NCI-H128 (cell line): ENCODE measurements at regions not wholly inside any gene's neighbourhood (a gene's known extent, or its start where the extent isn't known, plus 50 kb on each side); places are given as distances from the start of the nearest gene placed in this dataset.
"Not testable (repeated sequence)": the region's sequence is repeated elsewhere in the genome, so short reads cannot be mapped to it uniquely, and the experiment has no call there.

ENCODE experiments used
- DNase-seq: peaks from one replicate; lab custom pipeline; 2025; ENCODE audit not compliant: unreplicated experiment; lab: John Stamatoyannopoulos, UW

DNA sequence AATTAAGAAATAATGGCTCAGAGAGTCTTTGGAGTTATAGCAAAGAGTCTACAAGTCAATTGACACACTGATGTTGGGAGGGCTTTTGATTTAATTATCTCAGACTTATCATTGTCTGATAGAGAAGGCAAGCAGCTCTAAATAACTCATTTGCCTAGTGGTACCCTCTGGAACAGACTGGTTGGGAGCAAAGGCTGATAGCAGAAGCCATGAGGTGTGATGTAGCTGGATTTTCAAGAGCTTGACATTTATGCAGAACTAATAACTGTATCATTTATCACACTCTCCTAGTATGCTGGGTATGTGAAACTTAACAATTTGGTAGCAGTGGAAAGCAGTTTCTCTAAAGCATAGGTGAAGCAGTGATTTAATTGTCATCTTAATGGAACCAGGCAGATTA lies 380.6 kb downstream of the TENT5A start:
- no peak for DNase-seq

DNA sequence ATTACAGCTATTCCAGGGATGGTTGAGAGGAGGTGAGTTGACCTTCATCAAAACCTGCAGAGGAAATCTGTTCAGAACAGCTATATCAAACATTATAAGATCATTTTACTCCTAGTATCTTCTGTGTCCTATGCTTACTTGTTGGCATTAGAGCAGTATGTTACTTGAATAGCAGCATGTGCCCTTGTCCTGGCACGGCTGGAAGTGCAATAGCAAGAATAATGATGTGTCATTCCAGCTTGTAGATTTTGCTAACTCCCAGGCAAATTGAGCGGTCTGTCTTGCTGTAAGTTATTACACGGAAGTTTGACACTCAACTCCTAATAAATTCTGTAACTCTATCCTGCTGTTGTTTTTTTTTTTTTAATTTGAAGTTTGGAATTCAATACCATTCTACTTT lies 385.5 kb downstream of the TENT5A start:
- no peak for DNase-seq

DNA sequence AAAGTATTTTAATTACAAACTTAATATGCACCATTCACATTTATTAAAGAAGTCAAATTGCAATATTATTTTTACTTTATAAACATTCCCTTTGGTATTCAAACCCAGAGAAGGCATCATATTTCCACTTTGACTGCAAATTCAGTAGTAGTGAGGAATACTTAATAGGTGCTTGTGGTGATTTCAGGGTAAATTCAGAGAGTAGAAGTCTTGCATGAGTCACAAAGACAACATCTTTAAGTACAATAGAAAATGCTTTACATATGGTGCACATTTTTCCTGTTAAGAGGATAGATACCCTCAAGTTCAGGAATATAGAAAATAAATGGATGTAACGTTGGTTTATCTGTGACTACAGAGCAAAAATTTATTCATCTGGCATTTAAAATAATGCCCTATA lies 390.2 kb downstream of the TENT5A start:
- DNase-seq = no peak

DNA sequence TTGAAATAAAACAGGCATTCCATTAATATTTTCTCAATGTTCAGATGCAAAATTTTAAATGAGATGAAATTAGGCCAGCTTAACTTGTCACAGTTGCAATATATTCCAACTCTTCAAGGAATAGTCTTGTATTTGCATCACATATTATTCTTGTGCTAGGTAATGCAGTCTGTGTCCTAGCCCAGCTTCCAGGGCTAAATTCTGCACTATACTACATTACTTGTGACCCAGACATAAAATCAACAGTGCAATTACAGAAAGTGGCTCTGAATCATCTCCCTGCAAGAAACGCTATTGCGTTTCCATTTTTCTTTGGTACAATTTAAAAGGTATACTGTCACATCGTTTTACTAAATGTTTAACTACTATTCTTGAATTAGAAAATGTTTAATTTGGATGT lies 399.2 kb downstream of the TENT5A start:
- no peak for DNase-seq

DNA sequence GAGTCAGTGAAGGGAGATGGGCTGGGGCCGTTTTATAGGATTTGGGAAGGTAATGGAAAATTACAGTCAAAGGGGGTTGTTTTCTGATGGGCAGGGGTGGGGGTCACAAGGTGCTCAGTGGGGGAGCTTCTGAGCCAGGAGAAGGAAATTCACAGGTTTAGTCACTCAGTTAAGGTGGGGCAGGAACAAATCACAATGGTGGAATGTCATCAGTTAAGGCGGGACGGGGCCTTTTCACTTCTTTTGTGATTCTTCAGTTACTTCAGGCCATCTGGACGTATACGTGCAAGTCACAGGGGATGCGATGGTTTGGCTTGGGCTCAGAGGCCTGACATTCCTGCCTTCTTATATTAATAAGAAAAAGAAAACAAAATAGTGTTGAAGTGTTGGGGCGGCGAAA lies 408.5 kb downstream of the TENT5A start:
- DNase-seq = not testable (repeated sequence)

DNA sequence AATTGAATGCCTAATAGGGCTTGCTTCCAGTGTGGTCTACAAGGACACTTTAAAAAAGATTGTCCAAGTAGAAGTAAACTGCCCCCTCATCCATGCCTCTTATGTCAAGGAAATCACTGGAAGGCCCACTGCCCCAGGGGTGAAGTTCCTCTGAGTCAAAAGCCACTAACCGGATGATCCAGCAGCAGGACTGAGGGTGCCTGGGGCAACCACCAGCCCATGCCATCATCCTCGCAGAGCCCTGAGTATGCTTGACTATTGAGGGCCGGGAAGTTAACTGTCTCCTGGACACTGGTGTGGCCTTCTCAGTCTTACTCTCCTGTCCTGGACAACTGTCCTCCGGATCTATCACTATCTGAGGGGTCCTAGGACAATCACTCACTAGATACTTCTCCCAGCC lies 411.5 kb downstream of the TENT5A start:
- no peak for DNase-seq

DNA sequence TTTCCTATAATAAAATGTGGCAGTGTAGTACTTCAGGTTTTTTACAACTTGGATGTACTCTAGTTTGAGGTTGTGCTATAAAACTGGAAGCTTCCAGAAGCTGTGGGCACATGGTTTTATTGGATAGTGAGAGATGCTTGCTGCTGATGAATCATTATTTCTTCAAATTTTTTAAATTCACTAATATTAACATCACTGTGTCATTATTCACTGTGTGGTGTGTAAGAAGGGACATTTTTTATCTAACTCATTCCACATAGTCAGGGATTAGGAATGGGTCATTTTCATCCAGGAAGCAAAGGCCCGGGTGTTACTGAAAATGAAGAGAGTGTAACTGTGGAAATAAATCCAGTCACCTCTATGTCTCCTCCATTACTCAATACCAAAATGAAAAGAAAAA lies 421.0 kb downstream of the TENT5A start:
- no peak for DNase-seq

DNA sequence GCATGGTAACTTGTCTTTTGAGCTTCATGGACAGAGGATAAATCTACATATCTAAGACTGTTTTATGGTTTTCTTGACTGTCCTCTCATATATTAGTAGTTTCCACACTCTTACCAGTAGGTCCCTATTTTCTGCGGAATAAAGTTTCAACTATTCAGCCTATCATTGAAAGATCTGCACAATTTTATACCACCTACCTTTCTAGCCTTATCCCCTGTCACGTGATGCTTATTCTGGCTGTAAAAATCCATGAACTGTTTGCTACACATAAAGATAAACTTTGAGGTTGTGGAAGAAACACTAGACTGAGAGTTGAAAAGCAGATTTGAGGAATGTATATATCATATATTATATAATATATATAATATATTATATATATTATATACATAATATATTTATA lies 423.8 kb downstream of the TENT5A start:
- no peak for DNase-seq

DNA sequence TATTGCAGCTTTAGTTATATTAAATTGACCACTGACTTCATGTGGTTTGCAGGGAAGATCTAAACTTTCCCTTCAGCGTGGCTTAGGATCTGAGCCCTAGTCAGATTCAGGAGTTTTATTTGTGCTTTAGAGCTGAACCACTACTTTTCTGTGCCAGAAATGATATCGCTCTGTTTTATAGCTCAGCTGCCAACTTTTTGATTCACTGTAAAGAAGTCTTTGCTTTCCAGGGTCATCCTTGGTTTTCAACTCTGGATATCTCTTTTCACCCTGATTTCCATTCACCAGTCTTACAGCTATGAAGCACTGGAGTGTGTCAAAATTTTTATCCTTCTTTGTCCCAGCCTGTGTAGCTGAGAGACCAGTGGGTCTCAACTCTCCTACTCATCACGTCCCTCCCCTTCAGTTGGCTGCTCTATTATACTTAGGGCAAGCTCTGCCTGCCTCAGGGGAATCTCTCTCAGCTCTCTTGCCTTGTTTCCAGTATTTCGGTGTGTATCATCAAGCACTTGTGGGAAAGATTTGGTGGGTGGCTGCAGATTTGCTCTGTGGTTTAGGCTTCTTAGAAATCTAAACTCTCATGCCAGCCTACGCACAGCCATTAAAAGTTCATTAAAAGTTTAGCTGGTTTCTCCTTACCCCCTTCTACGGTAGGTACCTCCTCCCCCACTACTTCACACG lies 425.5 kb downstream of the TENT5A start:
- no peak for DNase-seq

DNA sequence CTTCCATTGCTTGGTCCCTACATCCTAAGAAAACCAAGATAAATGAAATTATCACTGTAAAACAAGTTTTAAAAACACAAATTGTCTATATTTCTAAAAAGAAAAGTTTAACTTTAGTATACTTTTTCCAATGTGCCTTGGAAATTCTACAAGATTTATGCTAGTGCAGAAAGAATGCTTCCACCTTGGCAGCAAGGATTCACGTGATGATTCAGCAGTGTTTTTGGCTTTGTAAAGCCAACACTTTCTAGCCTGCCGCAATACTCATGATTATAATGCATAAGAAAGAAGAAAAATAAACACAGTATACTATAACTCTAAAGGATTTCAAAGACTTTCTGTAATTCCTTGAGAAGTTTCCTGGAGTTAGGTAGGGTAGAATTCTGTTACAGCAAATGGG lies 442.7 kb downstream of the TENT5A start:
- no peak for DNase-seq

DNA sequence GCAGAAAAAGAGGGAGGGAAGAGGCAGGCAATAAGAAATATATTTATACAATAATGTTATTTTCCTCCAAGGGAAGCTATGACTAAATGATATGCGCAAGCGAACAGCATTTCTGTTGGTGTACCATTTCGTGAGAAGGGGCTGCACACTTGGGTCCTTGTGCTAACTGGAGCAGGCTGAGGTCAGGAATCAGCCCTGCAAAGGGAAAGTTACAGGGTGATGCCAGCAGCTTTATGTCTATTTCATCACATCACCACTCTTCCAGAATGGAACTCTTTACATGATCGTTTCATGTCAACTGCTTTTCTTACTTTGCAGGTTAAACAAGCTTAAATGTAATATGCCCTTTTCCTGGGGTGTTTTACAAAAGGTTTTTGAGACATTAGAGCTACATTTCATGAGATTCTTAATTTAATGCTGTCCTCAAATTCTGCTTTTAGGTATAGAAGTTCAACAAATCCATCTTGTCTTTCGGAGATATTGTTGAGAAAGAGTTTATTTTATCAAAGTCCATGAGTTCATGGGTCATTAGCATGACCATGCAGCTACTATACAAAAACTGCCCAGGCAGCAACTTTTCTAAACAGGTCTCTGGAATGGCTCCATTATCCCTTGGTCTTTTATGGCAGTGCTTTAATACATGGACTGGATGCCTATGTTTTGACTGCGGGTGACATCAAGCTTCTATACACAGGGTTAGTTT lies 443.8 kb downstream of the TENT5A start:
- no peak for DNase-seq

DNA sequence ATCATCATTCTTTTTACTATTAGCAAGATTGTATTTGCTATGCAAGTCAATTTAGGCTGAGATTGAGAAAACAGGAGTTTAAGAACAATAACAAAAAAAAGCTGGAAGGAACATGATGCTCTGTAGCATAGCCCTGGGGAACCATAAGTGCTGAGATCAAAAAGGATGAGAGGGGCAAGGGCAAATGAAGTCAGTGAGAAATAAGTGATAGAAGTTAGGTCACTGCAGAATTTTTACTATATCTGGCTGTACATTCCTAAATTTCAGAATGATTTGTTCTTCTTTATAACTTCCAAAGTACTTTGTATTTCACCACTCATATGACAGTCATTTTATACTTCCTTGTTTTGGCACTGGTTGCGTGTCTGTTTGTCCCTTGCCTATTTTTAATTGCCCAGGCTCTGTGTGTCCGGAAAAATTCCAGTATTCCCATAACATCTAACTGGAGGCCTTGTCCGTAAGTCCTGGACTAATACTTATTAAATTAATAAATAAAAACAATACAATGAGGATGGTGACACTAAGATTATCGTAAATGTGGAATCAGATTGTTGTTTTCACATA lies 444.7 kb downstream of the TENT5A start:
- no peak for DNase-seq

DNA sequence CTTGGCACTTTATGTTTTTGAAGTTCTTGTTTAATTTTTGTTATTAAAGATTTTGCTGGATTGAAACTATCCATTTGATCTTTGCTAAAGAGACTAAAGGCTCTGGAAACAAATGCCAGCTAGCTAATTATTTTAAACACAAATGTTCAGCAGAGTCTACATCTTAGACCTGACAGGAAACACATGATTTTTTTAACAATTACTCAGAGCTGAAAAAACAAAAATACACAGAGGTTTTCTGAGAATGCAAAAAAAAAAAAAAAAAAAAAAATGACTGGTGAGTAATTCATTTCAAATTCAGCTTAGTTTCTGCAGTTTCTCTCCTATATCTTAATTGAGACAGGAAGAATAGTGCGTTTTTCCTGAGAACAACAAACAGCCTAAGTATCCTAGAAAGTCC lies 448.0 kb downstream of the TENT5A start:
- DNase-seq = no peak

DNA sequence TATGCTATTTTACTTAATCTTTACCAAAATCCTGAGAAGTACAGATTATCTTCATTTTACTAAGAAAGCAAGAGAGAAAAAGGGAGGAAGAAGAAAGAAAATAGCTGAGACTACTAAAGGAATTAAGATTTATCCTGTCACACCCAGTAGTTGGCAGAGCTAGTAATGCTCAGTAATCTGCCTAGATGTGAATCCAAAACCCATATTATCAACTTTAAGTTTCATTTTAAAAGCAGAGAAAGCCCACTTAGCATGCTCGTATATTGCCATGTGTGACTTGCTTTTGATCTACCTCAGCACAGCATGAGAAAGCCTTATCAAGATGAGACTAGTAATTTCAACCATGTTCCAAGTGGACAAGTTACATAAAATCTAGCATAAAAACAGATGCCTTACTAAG lies 451.5 kb downstream of the TENT5A start:
- no peak for DNase-seq

DNA sequence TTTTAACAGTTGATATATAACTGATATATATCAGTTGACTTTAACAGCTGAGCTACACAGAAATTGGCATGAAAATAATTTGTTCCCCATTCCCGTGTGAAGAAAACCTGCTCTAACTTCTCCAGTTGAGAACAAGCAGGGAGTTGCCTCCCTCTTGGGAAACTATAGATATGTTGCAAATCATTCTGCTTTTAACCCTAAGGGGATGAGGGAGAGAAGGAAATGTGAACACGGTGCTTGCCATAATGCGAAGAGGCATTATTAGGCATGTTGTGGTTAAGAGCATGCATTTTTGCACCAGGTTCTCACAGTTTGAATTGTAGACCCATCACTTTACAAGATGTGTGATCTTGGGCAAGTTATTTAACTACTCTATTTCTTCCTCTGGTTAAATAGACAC lies 453.7 kb downstream of the TENT5A start:
- no peak for DNase-seq

DNA sequence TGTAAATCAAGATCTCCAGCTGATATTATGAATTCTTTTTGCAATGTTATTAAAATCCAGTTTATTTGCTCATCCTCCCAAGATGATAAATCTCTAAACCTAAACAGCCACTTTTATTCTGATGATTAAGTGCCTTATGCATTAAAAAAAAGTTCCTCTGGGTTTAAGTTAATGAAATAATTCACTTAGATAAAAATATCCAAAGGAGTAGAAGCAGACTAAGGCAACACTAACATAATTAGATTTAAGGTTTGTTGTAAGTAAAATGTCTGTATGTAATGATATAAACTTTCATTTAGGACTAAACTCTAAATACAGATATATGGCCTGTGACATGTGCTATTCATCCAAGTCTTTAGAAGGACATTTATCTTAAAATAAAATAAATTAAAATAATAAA lies 457.2 kb downstream of the TENT5A start:
- DNase-seq = no peak

DNA sequence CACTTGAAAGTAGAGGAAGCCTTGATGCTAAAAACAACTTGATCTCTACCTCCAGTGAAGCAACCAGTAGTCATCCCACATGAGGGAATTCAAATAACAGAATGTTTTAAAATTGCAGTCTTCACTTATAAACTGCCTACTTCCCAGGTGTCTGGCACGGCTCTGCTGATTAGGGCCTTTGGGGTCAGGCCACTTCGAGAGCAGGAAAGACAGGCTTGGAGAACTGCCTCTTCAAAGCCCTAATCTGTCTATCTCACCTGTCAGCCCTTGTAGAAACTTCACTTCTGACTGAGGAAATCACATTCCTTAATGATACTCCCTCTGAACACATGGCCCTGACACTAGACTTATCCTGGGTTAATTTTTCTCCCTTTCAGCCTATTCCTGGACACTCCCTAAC lies 458.6 kb downstream of the TENT5A start:
- no peak for DNase-seq

DNA sequence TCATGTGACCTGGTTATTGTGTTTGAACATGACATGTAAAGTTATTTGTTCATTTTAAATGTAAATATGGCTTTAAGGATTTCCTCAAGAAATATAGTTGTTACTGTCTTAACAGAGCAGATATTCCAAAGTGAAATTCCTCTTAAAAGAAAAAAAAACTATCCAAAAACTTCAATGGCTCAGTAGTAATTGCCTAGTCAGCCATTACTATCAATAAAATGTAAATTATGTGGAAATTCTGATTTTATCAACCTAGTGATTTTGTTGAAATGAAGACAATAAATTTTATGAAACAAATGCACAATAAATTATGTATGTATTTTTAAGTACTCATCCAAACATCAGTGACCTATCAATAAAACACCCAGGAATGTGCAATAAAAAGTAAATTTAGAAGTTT lies 463.3 kb downstream of the TENT5A start:
- DNase-seq = no peak

DNA sequence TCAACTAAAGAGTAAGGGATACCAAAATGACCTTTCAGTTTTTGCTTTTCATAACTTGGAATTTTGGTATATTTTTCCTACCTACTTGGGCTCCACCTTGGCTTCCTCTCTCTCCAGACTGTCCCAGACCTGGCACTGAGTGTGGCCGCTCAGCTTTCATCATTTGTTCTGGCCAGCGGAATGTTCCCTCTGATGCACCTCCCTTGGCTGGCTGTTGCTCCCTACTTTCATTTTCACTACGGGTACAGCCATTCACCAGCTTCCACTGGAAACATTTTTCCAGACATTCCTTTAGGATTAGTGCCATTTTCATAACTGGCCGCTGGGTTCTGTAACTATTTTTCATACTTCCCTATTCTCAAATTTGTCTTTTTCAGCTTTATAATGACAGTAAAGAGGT lies 487.4 kb downstream of the TENT5A start:
- DNase-seq = no peak

DNA sequence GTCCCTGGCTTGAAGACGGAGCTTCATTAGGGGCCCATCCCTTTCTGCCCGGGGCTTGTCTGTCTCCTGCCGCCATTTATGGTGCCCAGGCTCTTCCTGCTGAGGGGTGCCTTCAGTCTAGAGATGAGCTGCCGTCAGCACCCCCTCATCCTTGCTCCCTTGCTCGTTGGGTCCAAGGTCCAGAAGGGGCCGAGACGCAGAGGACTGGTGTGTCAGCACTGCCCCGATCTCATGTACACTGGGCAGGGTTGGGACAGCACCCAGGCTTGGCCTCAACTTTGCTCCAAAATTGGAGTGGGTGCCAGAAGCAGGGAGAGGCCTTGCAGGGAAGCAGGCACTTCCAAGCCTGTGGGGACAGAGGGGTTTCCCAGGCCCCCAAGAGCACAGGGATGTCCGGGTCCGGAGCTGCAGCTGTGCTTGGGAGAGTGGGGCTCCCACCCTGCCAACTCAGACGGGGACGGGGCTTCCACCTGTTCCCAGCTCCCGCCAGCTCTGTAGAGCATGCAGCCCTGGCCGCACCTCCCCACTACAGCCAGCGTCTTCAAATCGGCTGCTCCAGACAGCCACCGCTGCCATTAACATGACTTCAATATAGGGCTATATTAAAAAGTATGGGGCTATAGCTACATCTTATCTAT lies 488.8 kb downstream of the TENT5A start:
- DNase-seq = no peak

DNA sequence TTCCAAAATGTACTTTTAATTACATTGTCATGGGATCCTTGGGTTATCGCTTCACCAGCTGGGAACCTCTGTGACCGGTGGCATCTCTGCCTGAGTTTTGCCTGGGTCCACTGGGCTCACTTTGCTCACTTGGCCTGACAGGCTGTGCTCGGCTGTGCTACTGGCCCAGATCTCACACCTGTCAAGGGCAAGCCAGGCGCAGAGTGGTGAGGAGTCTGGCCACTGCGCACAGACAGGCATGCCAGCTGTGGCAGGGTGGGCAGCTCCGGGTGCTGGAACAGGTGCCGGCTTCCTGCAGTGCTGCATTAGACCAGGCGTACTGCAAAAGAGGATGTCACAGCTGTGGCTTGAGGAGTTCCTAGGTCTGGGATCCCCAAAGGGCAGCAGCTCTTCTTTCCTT lies 489.8 kb downstream of the TENT5A start:
- no peak for DNase-seq

DNA sequence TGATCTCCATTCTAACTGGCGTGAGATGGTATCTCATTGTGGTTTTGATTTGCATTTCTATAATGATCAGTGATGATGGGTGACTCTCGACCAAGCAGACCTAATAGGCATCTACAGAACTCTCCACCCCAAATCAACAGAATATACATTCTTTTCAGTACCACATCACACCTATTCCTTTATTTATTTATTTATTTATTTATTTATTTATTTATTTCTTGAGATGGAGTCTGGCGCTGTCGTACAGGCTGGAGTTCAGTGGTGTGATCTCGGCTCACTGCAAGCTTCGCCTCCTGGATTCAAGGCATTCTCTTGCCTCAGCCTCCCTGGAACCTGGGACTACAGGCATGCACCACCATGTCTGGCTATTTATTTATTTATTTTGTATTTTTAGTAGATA lies 496.3 kb downstream of the TENT5A start:
- not testable (repeated sequence) for DNase-seq
